ENCODE measurements at regions not wholly inside any gene's neighbourhood (a gene's known extent, or its start where the extent isn't known, plus 50 kb on each side); places are given as distances from the start of the nearest gene placed in this dataset.

GRCh38 chr11:69953356-69953755 lies 124.8 kb upstream of the ANO1 start:
- no peaks in the 10 kb centered on the region for H4K20me1 ChIP-seq (ENCODE audit: control insufficient read depth, insufficient read depth)
- H3K27ac ChIP-seq (ENCODE audit: control insufficient read depth, insufficient read depth): no peak overlapping the region
- no peak overlapping the region for H3K9ac ChIP-seq (ENCODE audit: control insufficient read depth, insufficient read depth, low read length)
- no peak for DNase-seq (ENCODE audit: low read depth, low spot score)
- no peak for TF ChIP-seq SRF (IDR thresholded peaks at IDR 0.05; ENCODE audit: low read depth in 2 of 2, low read length in 2 of 2)
- TF ChIP-seq CEBPB (IDR thresholded peaks at IDR 0.05; ENCODE audit: borderline replicate concordance in 1 of 2, low read depth in 2 of 2, low read length in 2 of 2): no peak
- no peak for TF ChIP-seq MEF2B (IDR thresholded peaks at IDR 0.05; ENCODE audit: partially characterized antibody, poor library complexity, severe bottlenecking)
- TF ChIP-seq MTA2 (IDR thresholded peaks at IDR 0.05; ENCODE audit: low read depth): no peak
- H3K4me2 ChIP-seq (ENCODE audit: control insufficient read depth, insufficient read depth): no peak overlapping the region
- CTCF ChIA-PET: no interaction called here
- intact Hi-C loops (cut with micrococcal nuclease; ENCODE audit: unreplicated experiment) (no loop called here), in situ Hi-C loops (cut with MboI) (no loop called here)
- POLR2A ChIA-PET: no interaction called here
- H3K9me3 ChIP-seq (replicated peaks; ENCODE audit: control insufficient read depth, insufficient read depth, low read length): peaks cover 3% of the 10 kb centered on the region; the same call in 1 of the 3 replicates
- no TSS peak for BruUV-seq (replicated peaks)
- RAD21 ChIA-PET (ENCODE audit: unreplicated experiment): no interaction called here
- 46% methylated on average over 9 of the region's 9 CpGs for WGBS (ENCODE audit: insufficient coverage, insufficient replicate concordance, low lambda C conversion rate, missing lambda C conversion rate)
- H3K36me3 ChIP-seq (ENCODE audit: control insufficient read depth in 2 of 2, insufficient read depth in 2 of 2, low read length in 1 of 2): no peaks in the 10 kb centered on the region
- no peaks in the 10 kb centered on the region for H3K4me1 ChIP-seq (ENCODE audit: control insufficient read depth, insufficient read depth, low read length)
- H3K79me2 ChIP-seq (ENCODE audit: control insufficient read depth, insufficient read depth, low read length): no peaks in the 10 kb centered on the region
- H3K4me3 ChIP-seq: no peak overlapping the region
- SMC1A ChIA-PET (ENCODE audit: uncharacterized antibody, unreplicated experiment): no interaction called here
- no peak overlapping the region for H2AFZ ChIP-seq (ENCODE audit: control insufficient read depth, low read depth, low read length)
- no peak for FAIRE-seq
- no peaks in the 10 kb centered on the region; a peak in 1 of 4 replicates for H3K27me3 ChIP-seq (replicated peaks in 1 of 2; ENCODE audit: control insufficient read depth in 2 of 2, insufficient read depth in 2 of 2, low read length in 1 of 2)
- no peak for ATAC-seq

DNA sequence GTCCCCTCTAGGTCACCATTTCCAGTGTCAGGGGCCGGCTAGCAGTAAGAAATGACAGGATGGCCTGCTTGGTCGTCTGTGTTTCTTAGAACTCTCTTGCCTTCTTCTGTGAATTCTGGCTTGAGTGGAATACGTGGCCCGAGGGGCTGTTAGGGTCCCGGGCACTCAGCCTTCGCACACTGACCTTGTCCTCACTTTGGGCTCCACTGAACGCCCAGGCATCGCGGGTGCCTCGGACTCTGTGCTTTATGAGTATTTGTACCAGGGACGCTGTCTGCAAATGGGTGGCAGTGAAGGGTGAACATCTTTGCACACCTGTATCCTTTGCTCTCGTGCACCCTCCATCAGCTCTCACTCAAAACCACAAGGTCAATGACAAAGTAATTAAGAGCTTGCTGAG lies 123.4 kb upstream of the ANO1 start:
- no peak overlapping the region for H3K27ac ChIP-seq (ENCODE audit: control insufficient read depth, insufficient read depth)
- H3K4me2 ChIP-seq (ENCODE audit: control insufficient read depth, insufficient read depth): no peak overlapping the region
- no peak overlapping the region for H3K9ac ChIP-seq (ENCODE audit: control insufficient read depth, insufficient read depth, low read length)
- ATAC-seq: no peak
- H3K9me3 ChIP-seq (replicated peaks; ENCODE audit: control insufficient read depth, insufficient read depth, low read length): peaks cover 3% of the 10 kb centered on the region; the same call in 1 of the 3 replicates
- intact Hi-C loops (cut with micrococcal nuclease; ENCODE audit: unreplicated experiment) (no loop called here), in situ Hi-C loops (cut with MboI) (no loop called here)
- CTCF ChIA-PET: no interaction called here
- no peaks in the 10 kb centered on the region for H3K79me2 ChIP-seq (ENCODE audit: control insufficient read depth, insufficient read depth, low read length)
- no peak for FAIRE-seq
- SMC1A ChIA-PET (ENCODE audit: uncharacterized antibody, unreplicated experiment): no interaction called here
- H2AFZ ChIP-seq (ENCODE audit: control insufficient read depth, low read depth, low read length): no peak overlapping the region
- POLR2A ChIA-PET: no interaction called here
- no peaks in the 10 kb centered on the region for H3K36me3 ChIP-seq (ENCODE audit: control insufficient read depth in 2 of 2, insufficient read depth in 2 of 2, low read length in 1 of 2)
- RAD21 ChIA-PET (ENCODE audit: unreplicated experiment): no interaction called here
- no peaks in the 10 kb centered on the region; a peak in 1 of 4 replicates for H3K27me3 ChIP-seq (replicated peaks in 1 of 2; ENCODE audit: control insufficient read depth in 2 of 2, insufficient read depth in 2 of 2, low read length in 1 of 2)
- no peak for DNase-seq (ENCODE audit: low read depth, low spot score)
- BruUV-seq (replicated peaks): no TSS peak
- no peaks in the 10 kb centered on the region for H3K4me1 ChIP-seq (ENCODE audit: control insufficient read depth, insufficient read depth, low read length)
- H3K4me3 ChIP-seq: no peak overlapping the region
- H4K20me1 ChIP-seq (ENCODE audit: control insufficient read depth, insufficient read depth): no peaks in the 10 kb centered on the region
- WGBS (ENCODE audit: insufficient coverage, insufficient replicate concordance, low lambda C conversion rate, missing lambda C conversion rate): 52% methylated on average over 12 of the region's 12 CpGs
- TF ChIP-seq DPF2 (IDR thresholded peaks at IDR 0.05) (no peak), USF2 (IDR thresholded peaks at IDR 0.05; ENCODE audit: borderline replicate concordance, low read depth, low read length) (no peak), ATF3 (IDR thresholded peaks at IDR 0.05; ENCODE audit: borderline replicate concordance, extremely low read depth, low read depth, low read length) (no peak), ZNF384 (IDR thresholded peaks at IDR 0.05; ENCODE audit: borderline replicate concordance, low read depth, low read length) (no peak), PML (IDR thresholded peaks at IDR 0.05; ENCODE audit: low read length) (no peak), NFYB (IDR thresholded peaks at IDR 0.05; ENCODE audit: insufficient read depth, low read depth, low read length) (no peak), TARDBP (IDR thresholded peaks at IDR 0.05; ENCODE audit: borderline replicate concordance) (no peak), ETV6 (conservative IDR thresholded peaks at IDR 0.05 in 1 of 2, IDR thresholded peaks at IDR 0.05 in 1 of 2; ENCODE audit: borderline replicate concordance in 1 of 2, low read depth in 1 of 2) (no peak), SMC3 (IDR thresholded peaks at IDR 0.05; ENCODE audit: borderline replicate concordance, low read length) (no peak), TCF12 (IDR thresholded peaks at IDR 0.05; ENCODE audit: low read depth, low read length) (no peak), RUNX3 (IDR thresholded peaks at IDR 0.05; ENCODE audit: low read length) (no peak)
- TF ChIP-seq, protein P1, sequence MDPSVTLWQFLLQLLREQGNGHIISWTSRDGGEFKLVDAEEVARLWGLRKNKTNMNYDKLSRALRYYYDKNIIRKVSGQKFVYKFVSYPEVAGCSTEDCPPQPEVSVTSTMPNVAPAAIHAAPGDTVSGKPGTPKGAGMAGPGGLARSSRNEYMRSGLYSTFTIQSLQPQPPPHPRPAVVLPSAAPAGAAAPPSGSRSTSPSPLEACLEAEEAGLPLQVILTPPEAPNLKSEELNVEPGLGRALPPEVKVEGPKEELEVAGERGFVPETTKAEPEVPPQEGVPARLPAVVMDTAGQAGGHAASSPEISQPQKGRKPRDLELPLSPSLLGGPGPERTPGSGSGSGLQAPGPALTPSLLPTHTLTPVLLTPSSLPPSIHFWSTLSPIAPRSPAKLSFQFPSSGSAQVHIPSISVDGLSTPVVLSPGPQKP (IDR thresholded peaks at IDR 0.05; ENCODE audit: low read depth, low read length): no peak
- TF ChIP-seq, protein P2, sequence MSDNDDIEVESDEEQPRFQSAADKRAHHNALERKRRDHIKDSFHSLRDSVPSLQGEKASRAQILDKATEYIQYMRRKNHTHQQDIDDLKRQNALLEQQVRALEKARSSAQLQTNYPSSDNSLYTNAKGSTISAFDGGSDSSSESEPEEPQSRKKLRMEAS (IDR thresholded peaks at IDR 0.05; ENCODE audit: low read depth, low read length): no peak

Data from GM12878 (cell line).